Kidney (tissue), 13 donors: ENCODE measurements at regions not wholly inside any gene's neighbourhood (a gene's known extent, or its start where the extent isn't known, plus 50 kb on each side); places are given as distances from the start of the nearest gene placed in this dataset.

Source experiments
- DNase-seq, 5 donors: peaks; one replicate each; pipeline ENCODE4 v3.0.0-alpha.2; 2013 to 2020
- FAIRE-seq: peaks from 2 replicates; lab custom pipeline; 2012; peaks lifted over from hg19 to GRCh38; lab: Jason Lieb, UNC
- H3K27ac ChIP-seq, 2 donors: one replicate each; pipeline ENCODE4 v1.7.0; 2013; ENCODE audit warnings: low read depth in 2 of 2, low read length in 2 of 2, inconsistent platforms in 1 of 2
- H3K27me3 ChIP-seq: one replicate; pipeline ENCODE4 v1.7.1; 2013; ENCODE audit warnings: low read length, inconsistent platforms; ENCODE audit not compliant: control insufficient read depth, insufficient read depth
- H3K36me3 ChIP-seq, 3 donors: one replicate each; pipeline versions ENCODE4 v1.7.0 to v1.7.1; 2013; ENCODE audit warnings: low read length in 3 of 3, control low read depth in 1 of 3, inconsistent platforms in 1 of 3; ENCODE audit not compliant: insufficient read depth in 3 of 3, control insufficient read depth in 2 of 3
- H3K4me1 ChIP-seq, 3 donors: one replicate each; pipeline versions ENCODE4 v1.7.0 to v1.7.1; 2013; ENCODE audit warnings: low read length in 3 of 3, inconsistent platforms in 1 of 3, low read depth in 1 of 3; ENCODE audit not compliant: control insufficient read depth in 2 of 3, insufficient read depth in 2 of 3
- H3K4me3 ChIP-seq, 3 donors: one replicate each; pipeline versions ENCODE4 v1.7.0 to v1.8.1; 2013; ENCODE audit warnings: low read length in 3 of 3, control low read depth in 1 of 3, inconsistent platforms in 1 of 3
- H3K9ac ChIP-seq, 3 donors: one replicate each; pipeline versions ENCODE4 v1.7.0 to v1.7.1; 2013; ENCODE audit warnings: low read length in 3 of 3, control low read depth in 1 of 3, inconsistent platforms in 1 of 3
- H3K9me3 ChIP-seq, 3 donors: one replicate each; pipeline versions ENCODE4 v1.7.0 to v1.7.1; 2013; ENCODE audit warnings: low read length in 3 of 3, control low read depth in 1 of 3, inconsistent platforms in 1 of 3; ENCODE audit not compliant: control insufficient read depth in 2 of 3, insufficient read depth in 1 of 3
- CTCF ChIP-seq: IDR thresholded peaks from 3 replicates; pipeline ENCODE4 v1.5.1; 2012; ENCODE audit warnings: mild to moderate bottlenecking, moderate library complexity, borderline replicate concordance; ENCODE audit not compliant: insufficient read depth; ENCODE audit errors: extremely low read depth
- intact Hi-C: fragments of 100-400 bp; cut with DNase I; formaldehyde crosslinking; loops from one replicate; pipeline ENCODE4 v1.11.1; 2022
- donor health status: control.
- donor health status: control.
- donor health status: control.
- donor health status: control.
- donor health status: control.
- donor health status: DM: yes; HTN: yes; CAD: no.
- donor health status: Normal renal cell carcinoma (clear cell type).

GRCh38 chr7:91634485-91635177 is 245.9 kb downstream of the MTERF1 start:
- Histone ChIP-seq H3K9me3 (no peaks in the 10 kb centered on the region), H3K4me3 (no peak overlapping the region), H3K27ac (no peak overlapping the region), H3K36me3 (no peaks in the 10 kb centered on the region), H3K4me1 (no peaks in the 10 kb centered on the region), H3K27me3 (no peaks in the 10 kb centered on the region), H3K9ac (no peak overlapping the region)
- intact Hi-C loops: no loop called here
- DNase-seq (no peak), FAIRE-seq (no peak)
- no peak for TF ChIP-seq CTCF

GRCh38 chr7:91636129-91636724 is 244.3 kb downstream of the MTERF1 start:
- Histone ChIP-seq H3K9ac (no peak overlapping the region), H3K27ac (no peak overlapping the region), H3K9me3 (no peaks in the 10 kb centered on the region), H3K4me1 (no peaks in the 10 kb centered on the region), H3K4me3 (no peak overlapping the region), H3K27me3 (no peaks in the 10 kb centered on the region), H3K36me3 (no peaks in the 10 kb centered on the region)
- TF ChIP-seq CTCF: peak; percentile 46
- FAIRE-seq (no peak), DNase-seq (peak in 4 of 5 donors; percentile 36 to 54 (median 44))
- intact Hi-C loops: no loop called here

- Histone ChIP-seq H3K4me1 (no peaks in the 10 kb centered on the region), H3K9me3 (no peaks in the 10 kb centered on the region), H3K27me3 (no peaks in the 10 kb centered on the region), H3K36me3 (no peaks in the 10 kb centered on the region), H3K27ac (no peak overlapping the region), H3K9ac (no peak overlapping the region), H3K4me3 (no peak overlapping the region)
- no peak for TF ChIP-seq CTCF
- FAIRE-seq (no peak), DNase-seq (no peak)
- intact Hi-C loops: no loop called here
These were observed 243.8 kb downstream of the MTERF1 start for GRCh38 chr7:91636728-91637127.
